ENCODE measurements at regions not wholly inside any gene's neighbourhood (a gene's known extent, or its start where the extent isn't known, plus 50 kb on each side); places are given as distances from the start of the nearest gene placed in this dataset.

DNA sequence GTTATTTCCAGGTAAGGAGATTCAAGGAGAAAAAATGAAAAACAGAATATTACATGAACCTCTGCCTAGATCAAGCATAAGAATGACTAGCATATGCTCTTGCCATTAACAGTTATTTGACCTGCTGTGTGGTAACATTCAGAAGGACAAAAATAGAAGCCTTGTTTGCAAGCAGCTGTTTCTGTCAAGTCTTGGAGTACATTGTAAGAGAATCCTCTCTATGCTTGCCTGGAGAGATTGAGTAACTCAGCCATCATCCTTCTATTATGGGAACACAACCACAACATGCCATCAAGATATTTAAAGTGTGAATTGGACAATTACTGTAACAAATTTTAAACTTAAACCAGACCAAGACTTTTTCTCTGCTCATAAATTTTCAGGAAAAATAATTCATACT lies 1054.4 kb downstream of the NLGN4Y start:
- Histone ChIP-seq H3K4me1 (no peaks in the 10 kb centered on the region), H3K4me3 (no peak overlapping the region), H3K36me3 (no peaks in the 10 kb centered on the region), H3K27me3 (no peaks in the 10 kb centered on the region), H3K9me3 (no peaks in the 10 kb centered on the region), H3K27ac (no peak overlapping the region)
- no peak for DNase-seq (ENCODE audit: low spot score in 2 of 2)
- no peak for TF ChIP-seq EP300 (IDR thresholded peaks at IDR 0.05)
- no peak for TF ChIP-seq CTCF (IDR thresholded peaks at IDR 0.05)
- TF ChIP-seq POLR2AphosphoS5 (IDR thresholded peaks at IDR 0.05) = no peak
- TF ChIP-seq POLR2A (IDR thresholded peaks at IDR 0.05) = no peak

DNA sequence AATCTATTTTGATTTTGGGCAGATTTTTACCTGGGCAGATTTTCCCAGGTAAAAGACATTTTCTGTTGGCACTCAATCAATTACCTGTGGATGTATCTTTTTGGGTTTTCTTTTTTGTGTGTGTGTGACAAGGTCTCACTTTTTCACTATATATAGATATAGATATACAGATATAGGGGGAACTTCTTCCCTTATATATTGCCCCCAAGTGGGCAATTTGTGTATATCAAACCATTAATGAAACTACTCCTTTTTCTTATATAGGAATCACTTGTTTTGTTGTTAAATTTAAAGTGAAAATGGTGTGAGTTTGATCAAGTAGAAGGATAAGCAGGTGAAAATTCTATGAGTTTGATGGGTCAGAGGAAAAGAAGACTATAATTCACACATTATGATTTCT lies 1054.9 kb downstream of the NLGN4Y start:
- no peak for DNase-seq (ENCODE audit: low spot score in 2 of 2)
- Histone ChIP-seq H3K9me3 (no peaks in the 10 kb centered on the region), H3K4me1 (no peaks in the 10 kb centered on the region), H3K36me3 (no peaks in the 10 kb centered on the region), H3K27me3 (no peaks in the 10 kb centered on the region), H3K27ac (no peak overlapping the region), H3K4me3 (no peak overlapping the region)
- TF ChIP-seq POLR2A (IDR thresholded peaks at IDR 0.05) (no peak), EP300 (IDR thresholded peaks at IDR 0.05) (no peak), POLR2AphosphoS5 (IDR thresholded peaks at IDR 0.05) (no peak), CTCF (IDR thresholded peaks at IDR 0.05) (no peak)

GRCh38 chrY:15583111-15583510 lies 1058.8 kb downstream of the NLGN4Y start:
- no peaks in the 10 kb centered on the region for H3K9me3 ChIP-seq
- H3K27me3 ChIP-seq = no peaks in the 10 kb centered on the region
- H3K4me1 ChIP-seq = no peaks in the 10 kb centered on the region
- no peak overlapping the region for H3K27ac ChIP-seq
- H3K36me3 ChIP-seq = no peaks in the 10 kb centered on the region
- TF ChIP-seq CTCF (IDR thresholded peaks at IDR 0.05) = no peak
- no peak for TF ChIP-seq POLR2AphosphoS5 (IDR thresholded peaks at IDR 0.05)
- no peak for TF ChIP-seq EP300 (IDR thresholded peaks at IDR 0.05)
- no peak for TF ChIP-seq POLR2A (IDR thresholded peaks at IDR 0.05)
- DNase-seq (ENCODE audit: low spot score in 2 of 2) = no peak
- no peak overlapping the region for H3K4me3 ChIP-seq
- WGBS = no CpG with 5 or more reads among the region's 2 CpGs

DNA sequence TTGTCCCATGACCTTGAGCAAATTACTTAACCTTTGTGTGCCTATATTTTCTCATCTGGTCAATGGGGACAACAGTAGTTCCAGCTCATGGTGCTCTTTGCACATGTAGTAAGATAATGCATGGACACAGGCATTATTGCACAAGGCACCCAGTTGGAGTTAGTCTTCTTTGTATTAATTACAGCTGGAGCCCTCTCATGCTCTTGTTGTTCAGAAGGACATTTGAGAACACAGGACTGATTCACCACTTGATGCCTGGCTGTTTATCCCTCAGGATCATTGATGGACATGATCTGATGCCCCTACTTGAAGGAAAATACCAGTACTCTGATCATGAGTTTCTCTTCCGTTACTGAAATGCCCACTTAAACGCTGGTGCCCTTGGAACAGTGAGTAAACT lies 1068.6 kb downstream of the NLGN4Y start:
- H3K4me3 ChIP-seq = no peak overlapping the region
- WGBS = no CpG with 5 or more reads among the region's 2 CpGs
- H3K27me3 ChIP-seq = no peaks in the 10 kb centered on the region
- no peaks in the 10 kb centered on the region for H3K9me3 ChIP-seq
- no peak overlapping the region for H3K27ac ChIP-seq
- no peaks in the 10 kb centered on the region for H3K4me1 ChIP-seq
- TF ChIP-seq POLR2A (IDR thresholded peaks at IDR 0.05) (no peak), EP300 (IDR thresholded peaks at IDR 0.05) (no peak), CTCF (IDR thresholded peaks at IDR 0.05) (no peak), POLR2AphosphoS5 (IDR thresholded peaks at IDR 0.05) (no peak)
- H3K36me3 ChIP-seq = no peaks in the 10 kb centered on the region
- DNase-seq (ENCODE audit: low spot score in 2 of 2) = no peak

DNA sequence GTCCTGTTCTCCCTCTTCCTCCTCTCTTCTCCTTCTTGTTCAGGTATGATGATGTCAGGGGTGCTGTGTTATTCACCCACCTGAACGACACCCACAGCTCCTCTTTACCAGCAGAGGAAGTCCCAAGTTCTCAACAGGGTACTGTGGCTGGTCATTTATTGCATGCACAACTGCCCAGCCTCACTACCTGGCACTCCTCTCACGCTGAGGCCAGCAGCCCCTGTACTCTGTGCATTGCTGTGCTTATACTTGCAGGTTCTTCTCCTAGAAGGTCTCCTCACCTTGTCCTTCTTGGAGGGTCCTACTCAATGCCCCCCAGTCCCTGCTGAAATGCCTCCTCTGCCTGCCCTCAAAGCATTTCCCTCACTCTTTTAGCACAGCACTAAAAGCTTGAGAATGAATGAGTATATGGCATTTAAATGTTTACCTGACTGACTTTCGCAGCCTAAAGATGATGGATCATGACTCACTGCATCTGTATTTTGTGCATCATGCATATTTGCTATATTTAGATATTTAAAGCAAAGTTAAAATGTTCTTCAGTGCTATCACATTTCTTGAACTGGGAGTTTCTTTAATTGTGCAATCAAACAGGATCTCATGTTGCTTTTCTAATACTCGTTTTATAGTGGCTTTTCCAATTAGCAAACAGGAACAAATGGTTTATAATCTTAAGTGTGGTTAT lies 1069.3 kb downstream of the NLGN4Y start:
- Histone ChIP-seq H3K9me3 (no peaks in the 10 kb centered on the region), H3K27me3 (no peaks in the 10 kb centered on the region), H3K4me3 (no peak overlapping the region), H3K4me1 (no peaks in the 10 kb centered on the region), H3K36me3 (no peaks in the 10 kb centered on the region), H3K27ac (no peak overlapping the region)
- WGBS = no CpG with 5 or more reads among the region's 4 CpGs
- DNase-seq (ENCODE audit: low spot score in 2 of 2) = no peak
- no peak for TF ChIP-seq EP300 (IDR thresholded peaks at IDR 0.05)

DNA sequence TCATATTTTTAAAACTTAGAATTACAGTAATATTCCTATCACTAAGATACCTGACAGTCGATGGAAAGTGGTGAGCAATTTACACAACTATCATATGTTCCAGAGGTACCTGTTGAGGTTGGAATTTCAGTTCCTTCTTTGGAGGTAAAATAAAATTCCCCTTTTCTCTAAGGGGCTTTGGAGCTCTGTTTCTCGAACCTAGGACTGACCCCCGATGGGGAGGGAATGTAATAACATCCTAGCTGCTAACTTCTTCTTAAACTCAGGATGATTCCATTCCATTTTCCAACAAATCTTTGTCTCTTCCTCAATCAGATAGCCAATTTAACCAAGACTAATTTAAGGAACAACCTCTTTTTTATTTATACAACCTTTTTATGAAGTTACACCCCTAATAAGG lies 1069.8 kb downstream of the NLGN4Y start:
- Histone ChIP-seq H3K4me3 (no peak overlapping the region), H3K27ac (no peak overlapping the region), H3K36me3 (no peaks in the 10 kb centered on the region), H3K27me3 (no peaks in the 10 kb centered on the region), H3K4me1 (no peaks in the 10 kb centered on the region), H3K9me3 (no peaks in the 10 kb centered on the region)
- TF ChIP-seq POLR2AphosphoS5 (IDR thresholded peaks at IDR 0.05) = no peak
- TF ChIP-seq EP300 (IDR thresholded peaks at IDR 0.05) = no peak
- no peak for TF ChIP-seq POLR2A (IDR thresholded peaks at IDR 0.05)
- WGBS = no CpG with 5 or more reads among the region's 3 CpGs
- DNase-seq (ENCODE audit: low spot score in 2 of 2) = no peak

Measured in suprapubic skin (tissue), 4 donors.